RKO (cell line): ENCODE measurements at regions not wholly inside any gene's neighbourhood (a gene's known extent, or its start where the extent isn't known, plus 50 kb on each side); places are given as distances from the start of the nearest gene placed in this dataset.

Experiments
- DNase-seq: peaks from one replicate; pipeline ENCODE4 v3.0.0-alpha.2; 2016; ENCODE audit warnings: low spot score

DNA sequence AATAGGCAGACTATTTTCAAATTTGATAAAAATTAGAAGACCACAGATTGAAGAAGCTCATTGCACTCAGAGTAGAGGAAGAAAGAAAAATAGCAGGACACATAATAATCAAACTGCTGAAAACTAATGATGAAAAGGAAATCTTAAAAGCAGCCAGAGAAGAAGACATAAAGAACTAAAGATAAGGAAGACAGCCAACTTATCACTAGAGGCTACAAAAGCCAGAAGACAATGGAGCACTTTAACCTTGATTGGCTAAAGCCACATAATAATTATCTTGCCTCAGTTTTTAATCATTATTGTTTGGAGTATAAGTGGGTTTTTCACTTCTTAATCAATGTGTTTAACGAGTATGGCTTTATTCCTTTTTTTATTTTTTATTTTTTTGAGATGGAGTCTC is 397.6 kb downstream of the RNF144B start:
- no peak for DNase-seq

DNA sequence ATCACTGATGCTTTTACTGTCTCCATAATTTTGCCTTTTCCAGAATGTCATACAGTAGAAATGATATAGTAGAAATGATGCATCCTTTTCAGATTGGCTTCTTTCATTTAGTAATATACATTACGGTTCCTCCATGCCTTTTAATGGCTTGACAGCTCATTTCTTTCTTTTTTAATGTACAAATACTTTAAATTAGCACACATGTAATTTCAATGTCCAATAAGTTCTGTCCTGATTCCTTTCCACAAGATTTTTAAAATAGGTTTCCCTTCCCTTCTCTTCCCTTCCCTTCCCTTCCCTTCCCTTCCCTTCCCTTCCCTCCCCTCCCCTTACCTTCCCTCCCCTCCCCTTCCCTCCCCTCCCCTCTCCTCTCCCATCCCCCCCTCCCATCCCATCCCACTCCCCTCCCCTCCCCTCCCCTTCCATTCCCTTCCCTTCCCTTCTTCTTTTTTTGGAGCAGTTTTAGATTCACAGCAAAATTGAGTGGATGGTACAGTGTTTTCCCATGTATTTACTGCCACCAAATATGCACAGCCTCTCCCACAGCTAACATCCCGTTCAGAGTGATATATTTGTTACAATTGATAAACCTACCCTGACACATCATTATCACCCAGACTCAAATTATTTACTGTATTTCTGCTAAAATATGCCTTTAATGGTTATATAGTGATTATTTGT is 398.8 kb downstream of the RNF144B start:
- DNase-seq = no peak

DNA sequence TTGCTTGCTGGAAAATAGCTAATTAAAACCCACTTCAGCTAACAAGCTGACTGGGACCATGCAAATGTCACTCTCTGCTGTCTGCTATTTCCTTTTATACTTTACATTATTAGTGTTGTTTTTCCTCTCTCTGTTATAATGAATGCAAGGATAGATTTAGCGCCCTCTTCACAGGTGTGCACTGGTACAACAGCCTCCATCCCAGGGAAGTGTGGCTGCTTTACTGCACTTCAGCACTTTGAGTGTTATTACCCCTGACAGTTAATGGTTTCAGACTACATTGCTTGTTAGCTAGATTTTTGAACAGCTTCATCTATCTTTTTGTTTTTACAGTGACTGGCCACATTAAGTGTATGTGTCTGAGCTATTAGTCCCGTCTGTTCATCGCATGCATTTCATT is 405.7 kb downstream of the RNF144B start:
- no peak for DNase-seq

DNA sequence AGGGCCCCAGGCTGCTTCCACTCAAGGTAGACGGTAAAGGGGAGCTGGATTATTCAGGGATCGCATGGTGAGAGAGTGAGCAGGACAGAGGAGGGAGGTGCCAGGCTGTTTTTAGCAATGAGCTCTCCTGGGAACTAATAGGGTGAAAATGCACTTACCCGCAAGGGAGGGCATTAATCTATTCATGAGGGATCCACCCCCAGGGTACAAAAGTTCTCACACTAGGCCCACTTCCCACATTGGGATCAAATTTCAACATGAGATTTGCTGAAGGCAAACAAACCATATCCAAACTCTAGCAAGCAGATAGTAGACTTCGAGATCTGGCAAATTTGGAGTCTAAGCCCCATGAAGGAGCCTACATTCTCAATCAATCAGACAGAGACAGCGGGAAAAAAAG is 408.6 kb downstream of the RNF144B start:
- no peak for DNase-seq

DNA sequence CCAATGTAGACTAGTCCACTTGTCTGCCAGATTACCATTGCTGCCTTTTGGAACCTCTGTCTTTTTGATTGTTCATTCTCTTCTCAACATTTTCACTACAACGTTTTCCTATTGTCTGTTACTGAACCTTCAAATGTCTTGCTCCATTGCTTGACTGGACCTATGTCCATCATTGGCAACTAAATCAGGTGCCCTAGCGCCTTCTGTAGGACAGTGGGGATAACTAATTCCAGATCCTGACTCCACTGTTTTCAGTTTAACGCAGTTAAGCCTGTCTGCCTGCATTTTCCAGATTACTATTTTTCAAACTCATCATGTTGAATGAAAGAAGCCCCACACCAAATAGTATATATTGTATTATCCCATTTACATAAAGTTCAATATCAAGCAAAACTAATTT is 433.6 kb downstream of the RNF144B start:
- DNase-seq = no peak

DNA sequence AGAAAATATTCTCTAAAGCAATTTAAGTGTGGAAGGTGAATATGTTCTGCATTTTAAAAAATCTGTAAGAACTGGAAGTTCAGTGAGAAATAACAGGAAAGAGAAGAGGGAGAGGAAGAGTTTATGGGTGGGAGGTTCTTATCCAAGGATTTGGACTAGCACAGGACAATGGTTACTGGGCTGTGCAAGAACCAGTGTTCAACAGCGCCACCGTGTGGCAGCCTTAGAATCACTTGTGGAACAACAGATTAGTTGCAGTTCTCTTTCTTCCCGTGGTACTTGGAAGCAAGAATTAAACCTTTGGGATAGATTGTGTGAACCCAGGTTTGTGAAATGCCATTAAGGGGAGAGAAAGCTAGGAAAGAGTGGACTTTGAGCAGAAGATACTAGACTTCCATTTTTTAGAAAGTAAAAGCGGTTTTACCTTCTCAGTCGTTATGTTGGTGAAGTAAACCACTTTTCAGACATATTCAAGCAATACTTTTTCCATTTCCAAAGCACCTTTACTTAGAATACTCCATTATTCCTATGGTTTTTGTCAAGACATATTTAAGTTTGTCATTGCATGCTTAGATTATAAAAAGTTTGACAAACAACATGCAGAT is 436.7 kb downstream of the RNF144B start:
- DNase-seq = peak; percentile 41

DNA sequence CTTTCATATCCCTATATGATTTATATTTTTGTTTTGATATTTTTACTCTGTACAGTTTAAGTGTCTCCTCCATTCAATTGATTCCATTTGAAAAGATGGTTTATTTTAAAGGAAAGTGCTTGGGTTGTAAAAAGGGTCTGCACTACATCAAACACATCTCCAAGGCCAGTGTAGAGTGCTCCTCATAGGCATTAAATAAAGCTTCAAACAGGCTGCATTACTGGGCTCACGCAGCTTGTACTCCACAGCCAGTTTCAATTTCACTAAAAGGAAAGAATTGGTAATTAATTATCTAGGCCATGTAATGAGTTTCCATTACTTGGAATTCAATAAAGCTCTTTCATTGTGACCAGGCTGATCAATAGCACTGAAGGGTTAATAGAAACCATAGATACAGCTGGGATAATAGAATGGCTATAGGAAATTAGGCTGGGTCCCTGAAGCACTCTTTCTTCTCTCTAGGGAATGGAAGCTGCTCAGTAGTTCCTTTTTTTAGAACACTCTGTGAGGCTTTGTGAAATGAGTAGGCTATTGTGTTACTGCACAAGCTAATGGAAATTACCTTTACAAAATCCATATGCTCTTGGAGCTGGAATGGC is 442.2 kb downstream of the RNF144B start:
- no peak for DNase-seq

DNA sequence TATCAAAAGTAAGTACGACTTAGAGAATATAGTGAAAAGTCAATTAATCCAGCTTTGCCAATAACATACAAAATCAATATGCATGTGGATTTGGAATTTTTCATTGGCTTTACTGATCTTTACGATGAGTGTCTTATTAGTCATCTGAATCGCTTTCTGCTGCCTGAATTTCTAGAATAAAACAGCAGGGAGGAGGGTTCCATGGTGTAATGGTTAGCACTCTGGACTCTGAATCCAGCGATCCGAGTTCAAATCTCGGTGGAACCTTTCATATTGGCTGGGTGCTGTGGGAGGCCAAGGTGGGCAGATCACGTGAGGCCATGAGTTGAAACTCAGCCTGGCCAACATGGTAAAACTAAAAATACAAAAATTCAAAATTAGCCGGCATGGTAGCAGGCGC is 448.8 kb downstream of the RNF144B start:
- DNase-seq = no peak

DNA sequence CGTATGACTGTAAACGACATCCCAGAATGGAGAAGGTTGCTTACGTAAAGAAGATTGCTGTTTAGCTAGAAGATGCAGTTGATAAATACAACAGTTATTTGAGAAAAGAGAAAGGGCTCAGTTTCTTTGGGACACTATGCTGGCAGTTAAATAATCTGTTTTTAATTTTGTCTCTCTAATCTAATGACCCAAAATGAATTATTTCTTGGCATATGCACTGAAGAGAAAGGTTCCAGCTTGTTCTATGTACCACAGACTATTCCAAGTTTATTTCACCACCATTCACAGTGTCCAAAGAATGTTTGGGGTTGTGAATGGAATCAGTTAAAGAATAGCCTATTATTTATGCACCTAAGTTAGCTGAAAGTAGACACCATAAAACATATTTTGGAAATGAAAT is 449.9 kb downstream of the RNF144B start:
- DNase-seq = no peak

DNA sequence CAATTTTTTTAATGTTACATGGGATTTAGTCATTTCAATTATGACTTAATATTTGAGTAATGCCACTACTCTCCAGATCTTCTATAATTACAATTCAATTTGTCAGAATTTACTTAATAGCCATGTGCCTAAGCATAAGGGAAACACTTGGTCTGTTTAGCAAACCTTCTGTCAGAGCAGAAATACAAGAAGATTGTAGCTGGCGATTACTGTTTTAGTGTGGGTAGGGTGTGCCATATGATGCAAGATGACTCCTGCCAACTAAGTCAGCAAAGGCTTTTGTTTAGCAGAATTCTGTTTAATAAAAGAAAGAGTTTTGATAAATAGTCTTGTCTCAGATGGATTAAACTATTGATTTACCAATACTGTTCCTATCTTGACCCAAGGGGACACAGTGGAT is 455.4 kb downstream of the RNF144B start:
- no peak for DNase-seq

DNA sequence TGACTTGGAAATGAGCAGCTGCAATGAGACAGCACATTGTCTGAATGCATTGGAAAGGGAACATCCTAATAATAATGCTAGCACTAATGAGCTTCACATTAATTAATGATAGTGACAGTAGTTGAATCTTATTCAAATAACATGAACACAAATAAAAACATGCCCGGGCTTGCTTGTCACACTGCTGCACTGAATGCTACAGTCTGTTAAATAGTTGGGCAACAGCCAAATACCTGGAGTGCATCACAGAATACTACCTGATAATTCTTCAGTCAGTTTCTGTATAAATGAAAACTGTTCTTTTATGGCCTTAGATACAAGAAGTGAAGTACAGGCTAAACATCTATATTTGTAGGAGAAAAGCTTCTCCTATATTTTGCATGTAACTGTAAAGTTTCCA is 458.7 kb downstream of the RNF144B start:
- no peak for DNase-seq

DNA sequence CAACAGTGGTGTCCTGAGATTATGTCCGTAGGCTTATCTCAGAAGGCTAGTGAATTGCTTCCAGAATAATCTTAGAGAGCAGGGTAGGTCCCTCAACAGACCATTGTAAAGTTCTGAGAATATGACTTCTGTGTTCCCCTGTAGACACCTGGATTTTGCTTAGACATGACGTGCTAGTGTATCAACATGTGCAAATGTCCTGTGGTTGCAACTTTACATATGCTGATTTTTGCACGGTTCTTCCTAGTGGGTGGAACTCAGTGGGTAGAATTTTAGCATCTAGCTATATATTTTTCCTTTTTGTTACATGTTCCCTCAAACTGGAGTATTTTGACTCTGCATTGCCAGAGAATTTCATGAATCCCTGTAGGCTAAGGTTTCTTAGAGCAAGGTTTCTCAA is 459.2 kb downstream of the RNF144B start:
- DNase-seq = no peak

DNA sequence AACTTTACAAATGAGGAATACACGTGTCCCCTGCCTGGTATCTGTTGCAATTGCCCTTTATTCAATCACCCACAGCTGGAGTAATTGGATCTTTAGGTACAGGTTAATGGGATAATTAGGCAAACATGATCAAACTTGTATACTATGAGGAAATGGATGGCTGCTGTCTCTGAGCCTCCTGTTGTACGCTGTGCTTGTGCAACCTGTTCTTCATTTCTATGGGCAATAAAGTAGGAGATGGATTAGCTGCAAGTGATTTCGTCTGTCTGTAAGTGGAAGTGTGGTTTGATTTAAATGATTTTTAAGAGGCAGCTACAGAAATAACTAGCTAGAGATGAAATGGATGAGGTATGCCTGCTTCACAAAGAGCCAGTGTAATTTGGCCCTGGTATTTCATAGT is 474.1 kb downstream of the RNF144B start:
- no peak for DNase-seq

DNA sequence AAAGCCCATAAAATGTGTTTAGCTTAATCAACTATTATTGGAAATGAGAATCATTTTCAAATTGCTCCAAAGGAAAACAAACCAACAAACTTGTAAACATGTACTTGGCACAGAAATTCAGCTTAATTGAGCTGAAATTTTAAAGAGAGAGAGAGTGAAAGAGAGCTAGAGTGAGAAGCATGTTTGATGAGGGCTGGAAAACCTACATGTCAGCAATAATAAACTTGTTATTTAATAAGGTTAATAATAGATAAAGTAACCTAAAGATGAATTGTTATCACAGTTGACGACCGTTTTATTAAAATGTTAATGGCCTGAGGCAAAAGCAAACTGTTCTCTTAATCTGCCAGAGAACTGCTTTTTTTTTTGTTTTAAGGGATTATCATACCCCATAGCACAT is 496.1 kb downstream of the RNF144B start:
- no peak for DNase-seq

DNA sequence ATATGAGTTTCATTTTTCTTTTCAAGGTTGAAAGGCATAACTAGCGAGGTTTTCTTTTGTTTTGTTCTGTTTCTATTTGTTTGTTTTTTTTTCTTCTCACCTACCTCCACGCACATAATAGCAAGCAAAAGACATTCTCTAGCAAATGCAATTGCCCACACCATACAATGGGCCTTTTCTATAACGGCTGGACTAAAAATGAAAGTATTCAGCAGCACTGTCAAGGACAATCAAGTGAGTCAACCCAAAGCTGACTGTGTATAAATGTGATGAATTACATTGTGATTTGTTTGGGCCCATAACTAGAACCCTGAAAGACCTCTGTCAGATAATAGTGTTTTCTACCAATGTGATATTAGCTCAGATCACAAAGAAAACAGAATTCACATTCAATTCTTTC is 496.7 kb downstream of the RNF144B start:
- DNase-seq = no peak

DNA sequence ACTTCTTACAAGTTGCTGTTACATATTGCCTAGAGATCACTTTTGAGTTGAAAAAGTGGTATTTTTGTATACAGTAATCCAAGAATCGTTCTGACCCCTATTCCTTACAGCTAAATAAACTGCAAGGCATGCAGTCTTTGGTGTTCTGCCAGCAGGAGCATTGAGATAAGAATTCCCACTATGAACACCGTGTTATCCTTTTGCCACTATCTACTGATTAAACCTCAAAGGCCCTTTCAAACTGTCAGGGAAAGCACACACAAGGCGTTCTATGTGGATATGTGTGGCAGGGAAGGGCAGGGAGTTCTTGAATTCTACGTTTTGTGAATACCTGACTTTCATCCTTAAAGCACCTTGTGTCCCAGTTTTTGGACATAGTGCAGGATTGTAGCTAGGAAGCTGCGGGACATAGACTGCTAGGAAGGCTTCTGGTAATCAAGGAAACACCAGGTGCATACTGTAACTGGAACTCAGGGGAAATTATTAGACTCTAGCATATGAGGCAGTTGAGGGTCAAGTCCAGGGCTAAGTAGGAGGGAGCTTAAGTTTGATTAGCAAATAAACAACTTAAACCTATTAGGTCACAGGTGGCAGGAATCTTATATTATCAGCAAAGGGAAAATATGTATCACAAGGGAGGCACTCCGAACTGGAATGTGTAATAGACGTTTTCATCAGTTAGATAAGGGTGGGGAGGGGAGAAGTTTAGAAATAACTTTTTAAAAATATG is 506.6 kb downstream of the RNF144B start:
- no peak for DNase-seq

DNA sequence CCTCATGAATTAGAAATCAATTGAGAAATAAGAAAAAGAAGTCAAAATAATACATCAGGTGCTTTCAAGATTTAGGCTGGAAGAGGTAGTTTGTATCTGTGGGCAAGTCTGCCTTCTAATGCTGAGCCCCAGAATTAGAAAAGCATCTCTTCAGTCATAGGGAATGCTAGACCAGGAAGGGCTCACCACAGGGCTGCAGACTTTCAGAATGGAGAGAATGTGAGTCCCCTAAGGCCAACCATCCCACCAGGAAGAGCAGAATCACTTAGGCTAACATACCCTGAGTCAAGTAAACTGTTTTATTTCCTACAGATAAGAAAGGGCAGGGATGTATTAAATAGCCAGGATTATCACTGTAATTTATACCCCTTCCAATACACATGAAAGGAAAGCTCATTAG is 510.2 kb downstream of the RNF144B start:
- DNase-seq = no peak

DNA sequence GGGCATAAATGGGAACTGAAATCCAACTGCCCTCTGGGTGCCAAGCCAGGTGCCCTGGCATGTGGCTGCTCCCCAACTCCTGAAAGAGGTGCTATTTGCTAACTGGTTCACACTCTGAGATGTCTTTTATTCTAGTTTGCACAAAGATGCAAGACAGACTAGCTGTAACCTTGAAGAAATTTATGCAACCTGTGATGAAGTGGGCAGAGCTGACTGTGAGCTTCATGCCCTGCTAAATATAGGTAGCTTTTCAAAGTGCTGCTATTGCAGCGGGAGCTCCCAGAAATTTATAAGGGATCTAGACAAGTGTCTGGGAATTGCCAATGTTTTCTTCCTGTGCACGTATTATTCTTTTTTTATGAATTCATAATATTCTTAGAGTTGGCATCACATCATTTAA is 517.5 kb downstream of the RNF144B start:
- no peak for DNase-seq

DNA sequence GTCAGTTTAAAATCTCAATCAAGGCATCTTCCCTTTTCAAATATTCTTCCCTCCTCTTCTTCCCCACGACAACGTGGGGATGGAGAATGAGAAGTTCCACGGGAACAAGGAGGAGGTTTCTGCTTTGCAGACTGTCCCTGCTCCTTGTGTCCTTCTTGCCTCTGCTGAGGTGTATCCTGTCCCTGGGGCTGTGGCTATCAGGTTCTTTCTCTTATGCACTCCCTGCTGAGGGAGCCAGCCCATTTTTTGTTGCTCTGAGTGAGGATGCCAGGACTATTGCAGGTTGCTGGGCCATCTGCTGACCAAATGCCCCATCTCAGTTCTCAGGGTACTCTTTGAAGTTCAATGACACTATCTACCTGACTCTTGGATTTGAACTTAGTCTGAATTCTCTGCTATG is 533.6 kb downstream of the RNF144B start:
- DNase-seq = no peak

DNA sequence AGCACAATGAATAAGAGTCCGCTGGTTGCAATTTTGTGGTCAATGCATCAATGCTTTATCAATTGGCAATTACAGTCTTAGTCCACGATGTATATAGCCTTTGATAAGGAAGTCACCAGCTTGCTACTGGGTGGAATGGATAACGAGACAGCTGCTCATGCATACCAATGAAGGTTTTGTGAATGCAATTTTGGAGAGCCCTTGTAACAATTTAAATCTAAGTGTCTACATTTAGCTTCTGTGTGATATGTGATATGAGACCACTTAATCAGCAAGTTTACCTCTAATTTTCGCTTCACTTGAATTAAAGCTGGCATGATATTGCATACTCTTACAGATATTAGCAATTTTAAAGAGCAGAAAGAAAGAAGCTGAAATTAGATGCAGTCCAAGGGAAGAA is 543.9 kb downstream of the RNF144B start:
- no peak for DNase-seq

DNA sequence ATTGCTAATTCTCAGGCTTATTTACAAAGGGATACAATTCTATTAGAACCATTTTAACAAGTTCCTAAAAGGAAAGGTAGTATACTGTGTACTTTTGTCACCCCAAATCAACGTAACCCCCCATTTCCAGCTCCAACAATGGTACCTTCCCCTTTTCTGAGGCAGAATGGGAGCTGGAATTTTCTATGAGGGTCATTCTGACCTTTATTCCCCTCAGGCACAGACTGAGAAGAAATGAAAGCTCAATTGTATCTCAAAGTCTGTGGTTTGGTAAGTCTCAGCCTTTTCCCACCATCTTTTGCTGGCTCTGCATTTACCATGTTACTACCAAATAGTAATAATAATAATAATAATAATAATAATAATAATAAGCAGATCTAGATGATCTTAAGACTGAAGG is 571.0 kb downstream of the RNF144B start:
- DNase-seq = no peak

DNA sequence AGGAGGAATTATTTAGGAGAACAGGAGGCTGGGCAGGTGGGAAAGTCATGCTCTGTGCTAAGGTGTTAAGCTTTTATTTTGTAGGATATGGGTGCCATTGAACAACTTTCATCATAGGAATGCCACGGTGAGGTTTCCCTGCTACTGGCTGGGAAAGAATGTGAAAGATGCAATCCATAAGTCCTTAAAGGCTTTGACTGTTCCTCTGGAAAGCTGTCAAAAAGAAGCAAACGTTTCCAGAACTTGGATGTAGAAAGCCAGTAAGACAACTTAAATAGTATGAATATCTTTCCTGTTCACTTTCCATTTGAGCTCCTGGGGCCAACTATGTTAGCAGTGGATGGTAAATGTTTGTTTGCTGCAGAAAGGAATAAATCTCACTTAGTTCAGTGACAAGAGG is 574.4 kb downstream of the RNF144B start:
- no peak for DNase-seq

DNA sequence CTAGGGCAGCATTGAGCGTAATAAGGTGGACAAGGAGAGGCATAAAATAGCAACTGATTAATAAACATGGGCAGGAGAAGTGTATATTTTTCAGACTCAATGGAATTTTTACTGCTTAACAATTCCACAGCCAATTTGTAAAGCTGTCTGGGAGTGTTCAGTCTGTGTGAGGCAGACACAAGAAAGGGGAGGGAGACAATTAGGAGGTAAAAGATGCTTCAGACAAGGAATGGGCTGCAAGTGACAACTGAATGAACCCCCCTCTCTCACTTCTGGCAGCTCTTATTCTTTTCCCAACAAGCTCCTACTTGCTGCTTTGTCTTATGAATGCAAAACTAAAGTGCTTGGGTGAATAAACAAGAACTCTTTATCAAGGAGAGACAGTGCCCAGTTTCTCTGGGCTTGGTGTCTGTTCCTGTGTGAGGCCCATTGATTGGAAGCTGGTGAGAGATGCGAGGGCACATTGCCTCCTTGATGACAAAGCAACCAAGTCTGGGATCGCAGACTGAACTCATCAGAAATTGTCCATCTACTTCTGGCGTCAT is 575.3 kb downstream of the RNF144B start:
- DNase-seq = no peak
